SIG-M5 treated with dmso at 0.1 percent for 504 hours (cell line): ENCODE measurements at regions not wholly inside any gene's neighbourhood (a gene's known extent, or its start where the extent isn't known, plus 50 kb on each side); places are given as distances from the start of the nearest gene placed in this dataset.
"Not testable (repeated sequence)": the region's sequence is repeated elsewhere in the genome, so short reads cannot be mapped to it uniquely, and the experiment has no call there.

Source experiments
- DNase-seq: peaks from one replicate; lab custom pipeline; 2025; ENCODE audit not compliant: unreplicated experiment; lab: John Stamatoyannopoulos, UW

- DNase-seq: no peak
Measured at GRCh38 chr5:35561396-35561795, 56.3 kb upstream of the SPEF2 start.

- DNase-seq: no peak
Measured at GRCh38 chr5:35557748-35558147, 59.9 kb upstream of the SPEF2 start.

GRCh38 chr5:35557199-35557598 is 60.5 kb upstream of the SPEF2 start:
- DNase-seq: no peak

GRCh38 chr5:35554016-35554415 is 63.6 kb upstream of the SPEF2 start:
- no peak for DNase-seq

GRCh38 chr5:35545190-35545589 is 72.5 kb upstream of the SPEF2 start:
- DNase-seq: no peak

- DNase-seq: peak; percentile 60
Measured at GRCh38 chr5:35543408-35543807, 74.3 kb upstream of the SPEF2 start.

GRCh38 chr5:35540002-35540401 is 77.7 kb upstream of the SPEF2 start:
- DNase-seq: no peak

- peak; percentile 20 for DNase-seq
Measured at GRCh38 chr5:35538198-35538931, 79.3 kb upstream of the SPEF2 start.

GRCh38 chr5:35533156-35533555 is 84.5 kb upstream of the SPEF2 start:
- no peak for DNase-seq

GRCh38 chr5:35531553-35531952 is 86.1 kb upstream of the SPEF2 start:
- DNase-seq: not testable (repeated sequence)

- DNase-seq: peak; percentile 88
Measured at GRCh38 chr5:35518104-35518503, 99.6 kb upstream of the SPEF2 start.

- no peak for DNase-seq
Measured at GRCh38 chr5:35516271-35516670, 101.4 kb upstream of the SPEF2 start.

- DNase-seq: no peak
Measured at GRCh38 chr5:35513612-35514011, 104.1 kb upstream of the SPEF2 start.

GRCh38 chr5:35502206-35502605 is 115.5 kb upstream of the SPEF2 start:
- DNase-seq: no peak

GRCh38 chr5:35488791-35489190 is 128.9 kb upstream of the SPEF2 start:
- DNase-seq: peak; percentile 77

- peak; percentile 18 for DNase-seq
Measured at GRCh38 chr5:35488055-35488454, 129.6 kb upstream of the SPEF2 start.

GRCh38 chr5:35487233-35488025 is 130.2 kb upstream of the SPEF2 start:
- DNase-seq: peak; percentile 48

- DNase-seq: no peak
Measured at GRCh38 chr5:35485487-35485886, 132.2 kb upstream of the SPEF2 start.

- no peak for DNase-seq
Measured at GRCh38 chr5:35484241-35484640, 133.4 kb upstream of the SPEF2 start.

- peak; percentile 84 for DNase-seq
Measured at GRCh38 chr5:35483780-35484179, 133.9 kb upstream of the SPEF2 start.

GRCh38 chr5:35483191-35483590 is 134.5 kb upstream of the SPEF2 start:
- DNase-seq: peak; percentile 68

- DNase-seq: no peak
Measured at GRCh38 chr5:35482167-35482755, 135.4 kb upstream of the SPEF2 start.
